HS-27A (cell line): ENCODE measurements at regions not wholly inside any gene's neighbourhood (a gene's known extent, or its start where the extent isn't known, plus 50 kb on each side); places are given as distances from the start of the nearest gene placed in this dataset.

Experiments
- DNase-seq: peaks from one replicate; pipeline ENCODE4 v3.0.0-alpha.2; 2012; ENCODE audit warnings: low read depth, missing footprints

GRCh38 chr10:69716711-69717560 lies 84.8 kb upstream of the COL13A1 start:
- no peak for DNase-seq

DNA sequence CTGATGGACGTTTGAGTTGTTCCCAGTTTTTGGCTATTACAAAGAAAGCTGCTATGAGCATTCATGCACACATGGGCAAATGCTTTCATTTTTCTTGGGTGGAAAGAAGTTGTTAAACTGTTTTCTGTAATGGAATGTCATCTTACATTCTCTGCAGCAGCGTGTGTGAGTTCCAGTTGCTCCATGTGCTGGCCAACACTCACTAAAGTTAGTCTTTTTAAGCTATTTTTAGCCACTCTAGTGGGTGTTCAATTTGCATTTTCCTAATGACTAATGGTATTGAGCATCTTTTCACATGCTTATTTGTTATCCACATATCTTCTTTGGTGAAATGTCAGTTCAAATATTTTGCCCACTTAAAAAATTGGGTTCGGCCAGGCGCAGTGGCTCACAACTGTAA lies 82.8 kb upstream of the COL13A1 start:
- DNase-seq: no peak

- no peak for DNase-seq
These were observed 79.9 kb upstream of the COL13A1 start for GRCh38 chr10:69721690-69722310.

DNA sequence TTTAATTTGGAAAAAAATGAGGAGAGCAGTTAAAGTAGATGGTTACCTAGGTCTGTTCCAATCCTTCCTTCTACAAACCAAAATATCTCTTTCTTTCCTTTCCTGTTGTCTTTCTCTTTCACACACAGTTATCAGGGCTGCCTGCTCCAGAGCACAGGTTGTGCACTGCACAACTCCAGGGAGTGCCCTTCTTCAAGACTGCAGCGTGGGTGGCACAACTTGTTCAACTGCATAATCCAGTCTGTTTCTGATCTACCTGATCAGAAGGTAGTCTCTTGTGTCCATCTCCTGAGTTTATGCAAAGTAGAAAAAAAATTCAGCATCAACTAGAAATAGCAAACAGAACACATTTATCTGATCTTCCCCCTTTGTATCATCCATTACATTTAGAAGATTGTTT lies 78.1 kb upstream of the COL13A1 start:
- DNase-seq: no peak

DNA sequence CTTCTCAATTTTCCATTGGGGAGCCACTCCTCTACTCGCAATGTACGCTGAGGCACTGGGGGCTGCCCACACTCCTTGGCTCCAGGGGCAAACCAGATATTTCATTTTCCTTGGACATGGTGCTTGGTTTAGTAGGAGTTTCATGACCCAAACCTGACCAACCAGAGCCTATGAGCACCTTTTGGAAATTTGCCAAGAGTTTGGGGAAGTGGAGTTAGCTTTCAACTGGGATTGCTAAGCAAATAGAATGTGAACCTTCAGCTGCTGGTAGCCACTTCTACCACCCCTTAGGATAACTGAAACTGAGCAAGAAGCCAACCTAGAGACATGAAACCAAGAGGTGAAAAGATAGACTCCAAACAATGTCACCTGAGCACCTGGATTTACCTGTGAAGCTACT lies 74.9 kb upstream of the COL13A1 start:
- no peak for DNase-seq

- DNase-seq: no peak
These were observed 73.3 kb upstream of the COL13A1 start for GRCh38 chr10:69728335-69728870.

DNA sequence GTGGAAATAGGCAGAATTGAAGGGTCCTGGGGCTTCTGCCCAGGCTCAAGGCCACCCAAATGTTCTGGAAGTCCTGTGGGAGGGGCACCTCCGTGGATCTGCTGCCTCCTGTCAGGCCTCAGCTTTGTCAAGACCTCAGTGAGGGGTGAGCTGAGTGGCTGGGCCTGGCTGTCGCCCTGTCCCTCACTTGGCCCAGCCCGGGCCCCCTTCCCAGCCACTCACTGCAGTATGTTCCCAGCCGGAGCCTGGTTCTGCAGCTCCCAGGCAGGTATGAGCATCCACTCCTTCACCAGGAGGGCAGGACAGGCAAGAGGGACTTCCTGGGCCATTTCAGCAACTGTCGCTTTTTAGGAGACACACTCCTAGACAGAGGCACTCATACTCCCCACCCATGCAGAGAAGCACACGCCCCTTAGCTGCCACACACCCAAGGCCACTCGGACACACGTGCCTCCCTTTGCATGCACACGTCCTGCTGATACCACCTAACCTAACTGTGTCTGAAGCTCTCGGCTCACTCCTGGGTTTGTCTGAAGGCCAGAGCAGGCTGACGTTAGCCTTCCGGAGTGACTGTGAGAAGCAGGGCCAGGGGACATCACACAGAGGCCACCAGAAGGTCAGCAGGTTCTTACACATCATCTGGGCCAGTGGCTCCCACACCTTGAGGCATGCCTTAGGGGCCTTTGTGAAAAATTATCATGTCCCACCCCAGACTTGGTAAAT lies 72.2 kb upstream of the COL13A1 start:
- DNase-seq: no peak

GRCh38 chr10:69730251-69731156 lies 71.2 kb upstream of the COL13A1 start:
- no peak for DNase-seq

GRCh38 chr10:69731184-69731583 lies 70.5 kb upstream of the COL13A1 start:
- DNase-seq: no peak

GRCh38 chr10:69731698-69732097 lies 70.0 kb upstream of the COL13A1 start:
- DNase-seq: no peak

- no peak for DNase-seq
These were observed 69.4 kb upstream of the COL13A1 start for GRCh38 chr10:69732147-69732825.

- no peak for DNase-seq
These were observed 68.9 kb upstream of the COL13A1 start for GRCh38 chr10:69732826-69733150.

GRCh38 chr10:69733791-69734261 lies 67.9 kb upstream of the COL13A1 start:
- DNase-seq: no peak

DNA sequence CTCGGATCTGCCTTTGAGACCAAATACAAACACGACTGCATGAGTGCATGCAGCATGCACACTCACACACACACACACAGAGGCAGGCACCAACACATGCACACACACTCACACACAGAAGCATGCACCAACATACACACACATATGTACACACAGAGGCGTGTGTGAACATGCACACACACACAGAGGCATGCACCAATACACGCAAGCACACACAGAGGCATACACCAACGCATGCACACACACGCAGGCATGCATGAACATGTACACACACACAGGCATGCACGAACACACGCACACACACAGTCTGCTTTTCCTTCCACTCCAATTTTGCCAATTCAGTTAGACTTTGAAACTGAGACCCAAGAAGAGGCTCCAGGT lies 67.3 kb upstream of the COL13A1 start:
- no peak for DNase-seq

- no peak for DNase-seq
These were observed 66.8 kb upstream of the COL13A1 start for GRCh38 chr10:69734797-69735468.

GRCh38 chr10:69736886-69737641 lies 64.6 kb upstream of the COL13A1 start:
- DNase-seq: no peak

DNA sequence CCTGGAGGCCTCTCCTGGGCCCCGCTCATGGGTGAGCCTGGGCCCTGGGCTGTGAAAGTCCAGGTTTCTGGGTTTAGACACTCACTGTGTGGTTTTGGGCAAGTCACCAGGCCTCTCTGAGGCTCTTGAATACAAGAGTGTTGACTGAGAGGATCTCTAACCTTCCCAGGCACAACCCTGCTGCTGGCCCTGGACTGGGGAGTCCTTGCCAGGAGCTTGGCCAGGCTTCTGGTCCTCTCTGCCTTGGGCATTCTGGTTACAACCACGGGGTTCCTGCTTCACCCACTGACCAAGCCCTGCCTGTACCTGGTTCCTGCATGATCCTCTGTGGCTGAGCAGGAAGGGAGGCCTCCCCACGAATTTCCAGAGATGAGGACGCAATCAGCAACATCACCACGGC lies 63.6 kb upstream of the COL13A1 start:
- DNase-seq: no peak

DNA sequence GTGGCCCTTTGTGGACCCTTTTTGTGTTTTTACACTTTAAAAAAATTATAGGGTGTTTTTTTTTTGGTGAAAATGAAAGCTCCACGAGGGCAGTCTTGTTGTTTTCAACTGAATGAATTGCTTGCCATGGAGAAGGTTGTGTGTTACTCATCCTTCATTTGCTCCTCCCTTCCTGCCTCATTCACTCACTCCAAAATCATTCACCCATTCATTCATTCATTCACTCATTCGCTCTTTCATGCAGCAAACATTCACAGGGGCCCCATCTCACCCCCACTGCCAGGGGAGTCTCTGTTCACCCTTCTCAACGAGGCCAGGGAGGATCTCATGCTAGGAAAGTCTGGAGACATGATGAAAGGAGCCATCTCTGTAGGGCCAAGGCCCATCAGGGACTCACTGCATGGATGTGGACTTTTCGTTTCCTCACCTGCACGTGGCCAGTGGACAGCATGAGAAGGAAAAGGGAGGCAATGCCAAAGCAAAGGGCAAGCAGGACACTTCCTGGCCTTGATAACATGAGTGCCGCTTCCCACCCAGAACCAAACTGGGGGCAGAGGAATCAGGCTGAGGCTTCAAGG lies 62.8 kb upstream of the COL13A1 start:
- DNase-seq: no peak

DNA sequence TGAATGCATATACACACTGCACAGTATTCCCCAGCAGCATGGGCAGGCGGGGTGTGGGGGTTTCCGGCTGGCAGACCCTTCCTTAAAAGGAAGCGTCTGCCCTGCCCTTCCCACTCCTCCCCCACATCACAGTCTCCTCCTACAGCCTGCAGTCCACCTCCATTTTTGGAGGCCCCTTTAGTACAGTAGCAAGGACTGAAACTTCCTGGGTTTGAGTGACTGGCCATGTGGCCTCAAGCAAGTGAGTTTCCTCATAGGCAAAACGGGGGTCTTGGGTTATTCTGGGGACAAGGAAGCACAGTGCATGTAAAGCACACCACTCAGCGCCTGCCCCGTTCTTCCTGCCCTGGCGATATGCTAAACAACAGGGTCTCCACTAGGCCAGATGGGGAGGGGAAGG lies 62.1 kb upstream of the COL13A1 start:
- DNase-seq: no peak
